Cardiac muscle cell (in vitro differentiated cells and primary cell): ENCODE measurements at regions not wholly inside any gene's neighbourhood (a gene's known extent, or its start where the extent isn't known, plus 50 kb on each side); places are given as distances from the start of the nearest gene placed in this dataset.

ENCODE experiments used
- DNase-seq, 2 donors: peaks; one replicate each; pipeline versions ENCODE4 v3.0.0 to v3.0.0-alpha.2; 2010 to 2017; ENCODE audit warnings: low read depth in 1 of 2, low spot score in 1 of 2
- H3K27ac ChIP-seq: fragments of 200-600 bp; sonication (generic); 2 replicates; pipeline ENCODE4 v1.5.1; 2016
- H3K27me3 ChIP-seq: fragments of 200-600 bp; sonication (generic); 2 replicates; pipeline ENCODE4 v1.6.0; 2016; ENCODE audit warnings: control low read depth
- H3K36me3 ChIP-seq: fragments of 200-600 bp; sonication (generic); 2 replicates; pipeline ENCODE4 v1.5.1; 2016; ENCODE audit warnings: control low read depth
- H3K4me1 ChIP-seq: fragments of 200-600 bp; sonication (generic); 2 replicates; pipeline ENCODE4 v1.8.1; 2017; ENCODE audit warnings: low read depth, mild to moderate bottlenecking, mixed run types
- H3K4me3 ChIP-seq: fragments of 200-600 bp; sonication (generic); 2 replicates; pipeline ENCODE4 v1.5.1; 2016; ENCODE audit warnings: mild to moderate bottlenecking
- H3K9me3 ChIP-seq: fragments of 200-600 bp; sonication (generic); 2 replicates; pipeline ENCODE4 v1.5.1; 2017; ENCODE audit warnings: low read depth, mild to moderate bottlenecking, control low read depth
- CTCF ChIP-seq: IDR thresholded peaks from 2 replicates; pipeline ENCODE4 v1.5.1; 2012; ENCODE audit warnings: low read depth, mild to moderate bottlenecking, low read length

- no peak overlapping the region for H3K27ac ChIP-seq
- no peak for TF ChIP-seq CTCF
- no peak overlapping the region for H3K4me3 ChIP-seq
- H3K9me3 ChIP-seq, result no peaks in the 10 kb centered on the region
- H3K27me3 ChIP-seq, result peaks cover 13% of the 10 kb centered on the region
- no peaks in the 10 kb centered on the region for H3K4me1 ChIP-seq
- H3K36me3 ChIP-seq, result no peaks in the 10 kb centered on the region
- DNase-seq, result no peak
Measured at GRCh38 chr10:131649617-131650016, 251.2 kb upstream of the PPP2R2D start.

DNA sequence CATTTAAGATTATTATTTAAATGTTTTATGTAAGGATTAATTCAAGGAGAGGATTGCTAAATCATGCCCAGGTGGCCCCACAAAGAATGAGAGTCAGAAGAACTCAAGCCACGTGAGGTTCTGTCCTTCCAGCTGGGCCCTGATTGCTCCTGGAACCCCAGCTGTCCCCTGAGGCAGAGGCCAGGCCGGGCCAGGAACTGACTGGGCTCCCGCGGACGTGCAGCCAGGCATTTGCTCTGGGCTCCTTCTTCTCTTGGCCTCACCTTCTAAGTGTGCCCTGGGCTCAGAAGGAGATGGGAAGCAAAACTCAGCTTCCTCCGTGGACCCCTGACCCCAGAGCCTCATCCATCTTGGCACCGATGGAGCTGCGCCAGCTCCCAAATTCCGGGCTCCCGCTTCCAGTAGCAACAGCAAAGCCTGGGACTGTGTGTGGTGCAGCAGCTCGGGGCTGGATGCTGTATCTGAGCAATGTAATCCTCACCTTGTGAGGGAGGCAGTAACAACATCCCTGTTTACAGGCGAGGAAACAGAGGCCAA is 250.6 kb upstream of the PPP2R2D start:
- peaks cover 13% of the 10 kb centered on the region for H3K27me3 ChIP-seq
- H3K9me3 ChIP-seq, result no peaks in the 10 kb centered on the region
- H3K4me1 ChIP-seq, result peaks cover 5% of the 10 kb centered on the region
- no peak for TF ChIP-seq CTCF
- no peaks in the 10 kb centered on the region for H3K36me3 ChIP-seq
- H3K4me3 ChIP-seq, result no peak overlapping the region
- DNase-seq, result no peak
- H3K27ac ChIP-seq, result no peak overlapping the region

- no peak for DNase-seq
- Histone ChIP-seq H3K36me3 (no peaks in the 10 kb centered on the region), H3K4me3 (no peak overlapping the region), H3K27ac (no peak overlapping the region), H3K27me3 (peaks cover 13% of the 10 kb centered on the region), H3K9me3 (no peaks in the 10 kb centered on the region), H3K4me1 (peaks cover 5% of the 10 kb centered on the region)
- no peak for TF ChIP-seq CTCF
Measured at GRCh38 chr10:131650771-131651673, 249.8 kb upstream of the PPP2R2D start.

GRCh38 chr10:131651674-131652437 is 249.0 kb upstream of the PPP2R2D start:
- peaks cover 13% of the 10 kb centered on the region for H3K27me3 ChIP-seq
- TF ChIP-seq CTCF, result no peak
- peaks cover 5% of the 10 kb centered on the region for H3K4me1 ChIP-seq
- H3K36me3 ChIP-seq, result no peaks in the 10 kb centered on the region
- H3K9me3 ChIP-seq, result no peaks in the 10 kb centered on the region
- DNase-seq, result peak in 1 of 2 donors; percentile 22
- no peak overlapping the region for H3K4me3 ChIP-seq
- H3K27ac ChIP-seq, result no peak overlapping the region

DNA sequence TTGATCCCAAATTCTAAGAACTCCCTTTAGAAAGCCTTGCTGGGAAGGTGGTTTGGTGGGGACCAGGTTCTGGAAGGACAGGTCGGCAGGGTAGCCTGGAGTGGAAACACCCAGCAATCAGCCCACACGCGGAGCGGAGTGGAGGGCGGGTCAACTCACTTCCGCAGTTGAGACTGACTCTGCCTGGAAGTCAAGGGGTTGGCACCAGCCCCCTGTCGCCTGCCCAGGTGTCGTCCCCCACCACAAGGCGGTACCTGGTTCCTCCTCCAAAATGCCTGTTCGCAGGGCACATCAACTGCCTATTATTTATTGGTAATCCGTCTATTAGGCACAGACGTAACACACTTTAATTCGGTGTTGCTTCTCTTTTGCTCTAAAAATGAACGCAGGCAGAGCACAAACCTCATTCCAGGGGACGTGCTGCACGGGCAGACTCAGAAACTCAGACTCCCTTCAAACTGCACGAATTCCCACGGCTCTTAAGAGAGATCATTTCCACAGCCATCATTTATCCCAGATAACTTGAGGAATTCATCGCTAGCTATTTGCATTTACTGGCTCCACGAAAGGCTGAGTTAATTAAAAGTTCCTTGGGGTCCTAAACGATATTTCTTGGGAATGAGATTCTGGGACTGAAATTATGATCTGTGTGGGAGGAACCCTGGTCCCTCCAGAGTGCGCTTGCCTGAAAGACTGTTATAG is 248.2 kb upstream of the PPP2R2D start:
- no peak for TF ChIP-seq CTCF
- Histone ChIP-seq H3K4me1 (peaks cover 5% of the 10 kb centered on the region), H3K36me3 (no peaks in the 10 kb centered on the region), H3K9me3 (no peaks in the 10 kb centered on the region), H3K4me3 (no peak overlapping the region), H3K27me3 (peaks cover 13% of the 10 kb centered on the region), H3K27ac (no peak overlapping the region)
- DNase-seq, result no peak
